ENCODE measurements at regions not wholly inside any gene's neighbourhood (a gene's known extent, or its start where the extent isn't known, plus 50 kb on each side); places are given as distances from the start of the nearest gene placed in this dataset.

DNA sequence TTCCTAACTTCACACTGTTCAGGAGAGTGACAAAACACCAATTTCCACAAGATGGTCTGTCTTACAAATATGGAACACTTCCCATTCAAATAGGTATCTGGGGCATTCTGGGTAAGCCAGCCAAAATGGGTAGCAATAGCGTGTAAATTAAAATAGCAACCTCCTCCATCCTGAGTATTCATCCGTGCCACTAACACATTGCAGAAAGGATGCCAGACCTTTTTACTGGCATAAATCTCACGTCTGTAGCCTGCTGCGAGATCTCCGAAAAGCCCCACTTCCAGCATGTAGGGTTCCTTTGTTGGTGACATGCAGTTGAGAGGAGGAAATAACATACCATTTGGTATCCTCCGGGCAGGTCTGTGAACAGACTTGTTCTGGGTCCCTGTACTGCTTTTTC, 52.7 kb upstream of the RAI2 start:
- no peaks in the 10 kb centered on the region for H3K36me3 Mint-ChIP-seq (ENCODE audit: low read depth)
- H3K4me1 ChIP-seq (ENCODE audit: insufficient read depth, low read length): no peaks in the 10 kb centered on the region
- DNase-seq: no peak
- H3K4me1 Mint-ChIP-seq (ENCODE audit: low read depth): no peaks in the 10 kb centered on the region
- CTCF ChIA-PET: no interaction called here
- no peak overlapping the region for H3K27ac ChIP-seq (ENCODE audit: low read depth in 1 of 2, low read length in 2 of 2)
- no peak overlapping the region for H3K4me3 Mint-ChIP-seq
- H3K9me3 ChIP-seq (ENCODE audit: control insufficient read depth in 1 of 2, insufficient read depth in 1 of 2, low read length in 2 of 2): no peaks in the 10 kb centered on the region
- no peaks in the 10 kb centered on the region for H3K27me3 ChIP-seq (ENCODE audit: control insufficient read depth in 1 of 2, insufficient read depth in 2 of 2, low read length in 2 of 2)
- H3K27ac Mint-ChIP-seq: no peak overlapping the region
- intact Hi-C loops (cut with DNase I, micrococcal nuclease): no loop called here
- ATAC-seq (ENCODE audit: poor library complexity): no peak
- H3K27me3 Mint-ChIP-seq: no peaks in the 10 kb centered on the region
- no peak overlapping the region for H3K4me3 ChIP-seq (ENCODE audit: low read length)
- no peaks in the 10 kb centered on the region for H3K9me3 Mint-ChIP-seq
- TF ChIP-seq CTCF (IDR thresholded peaks at IDR 0.05): no peak
- H3K36me3 ChIP-seq (ENCODE audit: insufficient read depth, low read length): no peaks in the 10 kb centered on the region
- POLR2A ChIA-PET: no interaction called here
